ENCODE measurements at regions not wholly inside any gene's neighbourhood (a gene's known extent, or its start where the extent isn't known, plus 50 kb on each side); places are given as distances from the start of the nearest gene placed in this dataset.

- no peak for TF ChIP-seq TBP (IDR thresholded peaks at IDR 0.05; ENCODE audit: low read depth, low read length)
- no peak for TF ChIP-seq SP2 (IDR thresholded peaks at IDR 0.05; ENCODE audit: low read length)
- TF ChIP-seq MAX (IDR thresholded peaks at IDR 0.05): no peak
- TF ChIP-seq POLR2A (IDR thresholded peaks at IDR 0.05; ENCODE audit: control extremely low read depth in 1 of 2, low read depth in 2 of 2, low read length in 2 of 2): no peak
- no peak for TF ChIP-seq TAF7 (optimal IDR thresholded peaks at IDR 0.05; ENCODE audit: borderline replicate concordance, low read depth, low read length)
- no peak for TF ChIP-seq TAF1 (IDR thresholded peaks at IDR 0.05; ENCODE audit: low read depth, low read length)
- TF ChIP-seq CTCF (IDR thresholded peaks at IDR 0.05; ENCODE audit: control extremely low read depth in 1 of 3, insufficient read depth in 1 of 3, low read depth in 1 of 3, low read length in 3 of 3): no peak
- TF ChIP-seq RAD21 (IDR thresholded peaks at IDR 0.05 in 1 of 2, conservative IDR thresholded peaks at IDR 0.05 in 1 of 2; ENCODE audit: low read depth in 2 of 2, low read length in 2 of 2): no peak
- no peak for TF ChIP-seq EP300 (IDR thresholded peaks at IDR 0.05; ENCODE audit: borderline replicate concordance in 1 of 2, low read depth in 2 of 2, low read length in 2 of 2)
- TF ChIP-seq RFX5 (IDR thresholded peaks at IDR 0.05; ENCODE audit: borderline replicate concordance, low read depth, low read length): no peak
- no peak for TF ChIP-seq KDM1A (IDR thresholded peaks at IDR 0.05; ENCODE audit: borderline replicate concordance, low read length)
Measured at GRCh38 chr6:92431502-92431901, 987.9 kb downstream of the EPHA7 start.

Data from H1 (cell line).